ENCODE measurements at regions not wholly inside any gene's neighbourhood (a gene's known extent, or its start where the extent isn't known, plus 50 kb on each side); places are given as distances from the start of the nearest gene placed in this dataset. TPM values are rescaled to one million over a fixed set of nuclear protein-coding genes. Genes with fewer than 3 reads are reported as not detected.
"Not testable (repeated sequence)": the region's sequence is repeated elsewhere in the genome, so short reads cannot be mapped to it uniquely, and the experiment has no call there.

DNA sequence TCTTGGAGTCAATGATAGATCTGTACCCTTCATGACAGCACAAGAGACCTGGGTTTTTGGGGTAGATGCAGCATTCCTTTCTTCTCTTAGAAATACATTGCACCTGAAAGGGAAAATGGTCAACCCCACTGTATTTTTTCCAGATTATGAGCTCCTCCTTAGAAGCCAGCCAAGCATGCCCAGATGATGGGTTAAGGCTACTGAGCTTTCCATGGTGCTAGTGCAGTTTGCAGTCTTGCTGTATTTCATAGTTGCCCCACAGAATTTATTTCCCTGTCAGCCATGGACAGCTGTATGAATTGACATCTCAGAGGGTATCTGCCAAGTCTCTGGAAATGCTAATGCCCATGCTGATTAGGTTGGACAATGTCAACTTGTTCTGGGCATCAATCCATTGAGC, 73.7 kb upstream of the H2AZ1 start:
- DNase-seq, result no peak

GRCh38 chr4:100022792-100023222, 72.7 kb upstream of the H2AZ1 start:
- DNase-seq, result no peak

DNA sequence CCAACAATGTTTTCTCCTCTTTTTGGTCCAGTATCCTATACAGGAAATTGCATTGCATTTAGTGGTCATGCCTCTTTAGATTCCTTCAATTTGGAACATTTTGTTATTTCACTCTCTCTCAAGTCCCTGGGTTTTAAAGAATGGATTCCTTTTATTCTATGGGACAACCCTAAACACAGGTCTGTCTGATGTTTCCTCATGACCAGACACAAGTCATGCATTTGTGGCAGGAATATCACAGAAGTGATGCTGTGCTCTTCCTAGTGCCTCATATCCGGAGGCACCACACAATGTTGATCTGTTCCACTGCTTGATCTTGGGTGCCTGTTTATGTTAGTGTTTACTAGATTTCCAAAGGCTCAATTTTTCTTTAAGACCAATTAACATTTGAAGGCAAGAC, 69.7 kb upstream of the H2AZ1 start:
- DNase-seq, result no peak

DNA sequence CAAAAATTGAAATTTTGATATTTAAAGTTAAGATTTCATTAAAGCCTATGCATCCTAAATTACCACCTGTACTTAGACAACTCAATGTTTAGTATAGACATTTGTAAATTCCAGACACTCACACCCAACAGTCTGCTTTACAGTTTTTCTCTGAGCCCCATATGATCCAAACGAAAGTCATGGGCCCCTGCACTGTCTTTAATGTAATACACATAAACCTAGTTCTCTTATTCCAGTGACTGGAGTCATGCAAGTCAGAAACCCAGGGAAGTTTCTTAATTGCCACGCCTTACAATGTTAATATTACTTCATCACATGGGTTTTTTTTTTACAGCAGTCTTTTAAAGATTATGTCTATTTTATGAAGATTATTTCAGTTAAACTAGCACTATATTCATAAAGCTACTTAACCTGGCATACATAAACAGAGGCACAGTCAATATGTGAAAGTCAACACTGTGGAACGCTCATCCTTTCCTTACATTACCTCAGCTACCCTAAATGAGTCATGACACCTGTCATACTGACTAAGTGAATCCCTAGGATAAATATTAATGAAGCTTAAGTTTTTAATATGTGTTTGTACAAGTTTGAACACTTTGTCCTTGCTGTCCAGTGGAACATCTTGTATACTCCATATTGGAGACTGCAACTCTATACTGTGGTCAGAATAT, 67.7 kb upstream of the H2AZ1 start:
- no peak for DNase-seq

GRCh38 chr4:100016191-100016590, 66.1 kb upstream of the H2AZ1 start:
- DNase-seq, result no peak

GRCh38 chr4:100014616-100015015, 64.5 kb upstream of the H2AZ1 start:
- DNase-seq, result no peak

GRCh38 chr4:100009490-100009889, 59.4 kb upstream of the H2AZ1 start:
- DNase-seq, result no peak

- DNase-seq, result no peak
Observed at GRCh38 chr4:100008048-100008447, 58.0 kb upstream of the H2AZ1 start.

DNA sequence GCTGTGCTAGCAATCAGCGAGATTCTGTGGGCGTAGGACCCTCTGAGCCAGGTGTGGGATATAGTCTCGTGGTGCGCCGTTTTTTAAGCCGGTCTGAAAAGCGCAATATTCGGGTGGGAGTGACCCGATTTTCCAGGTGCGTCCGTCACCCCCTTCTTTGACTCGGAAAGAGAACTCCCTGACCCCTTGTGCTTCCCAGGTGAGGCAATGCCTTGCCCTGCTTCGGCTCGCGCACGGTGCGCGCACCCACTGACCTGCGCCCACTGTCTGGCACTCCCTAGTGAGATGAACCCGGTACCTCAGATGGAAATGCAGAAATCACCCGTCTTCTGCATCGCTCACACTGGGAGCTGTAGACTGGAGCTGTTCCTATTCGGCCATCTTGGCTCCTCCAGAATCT, 56.1 kb upstream of the H2AZ1 start:
- not testable (repeated sequence) for DNase-seq

Small RNAs in the stretch of these regions (small RNA-seq; reads per million reads assigned to genes)
- not detected for gene DYNLL1P6
